ENCODE measurements at regions not wholly inside any gene's neighbourhood (a gene's known extent, or its start where the extent isn't known, plus 50 kb on each side); places are given as distances from the start of the nearest gene placed in this dataset.

DNA sequence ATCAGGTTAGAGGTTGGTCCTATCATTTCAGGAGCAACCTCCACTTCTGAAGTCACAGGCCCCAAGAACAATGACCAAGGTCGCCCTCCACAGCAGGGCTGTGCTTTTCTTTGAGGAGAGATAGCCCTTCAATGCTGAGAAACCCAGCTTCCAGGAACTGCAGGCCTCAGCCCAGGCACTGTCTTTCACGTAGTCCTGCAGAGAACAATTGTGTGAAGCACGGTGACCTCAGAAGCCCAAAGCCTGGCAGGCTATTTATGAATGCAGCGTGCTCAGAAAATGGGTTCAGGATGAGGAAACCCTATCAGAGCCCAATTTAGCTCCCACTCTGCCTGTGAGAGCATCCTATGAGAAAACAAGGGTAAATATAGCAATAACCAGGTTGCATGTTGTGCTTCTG is 388.3 kb downstream of the PLK2 start:
- no peak for DNase-seq (ENCODE audit: low read depth)
- H3K36me3 ChIP-seq (ENCODE audit: control insufficient read depth, insufficient read depth, low read length): no peaks in the 10 kb centered on the region
- CTCF ChIA-PET: interaction anchor here (1.6 kb wide), 1 partner anchor 390 kb away, joined by 5 read pairs; no protein-coding TSS in a partner anchor
- POLR2A ChIA-PET: no interaction called here
- H3K27me3 ChIP-seq (ENCODE audit: control insufficient read depth, insufficient read depth, low read length): no peaks in the 10 kb centered on the region
- no peak overlapping the region for H3K4me3 ChIP-seq (ENCODE audit: low read depth, low read length)
- no peak for TF ChIP-seq CTCF (IDR thresholded peaks at IDR 0.05; ENCODE audit: insufficient read depth, low read depth, low read length)

- TF ChIP-seq CTCF (IDR thresholded peaks at IDR 0.05; ENCODE audit: insufficient read depth, low read depth, low read length): no peak
- H3K36me3 ChIP-seq (ENCODE audit: control insufficient read depth, insufficient read depth, low read length): no peaks in the 10 kb centered on the region
- DNase-seq (ENCODE audit: low read depth): no peak
- H3K4me3 ChIP-seq (ENCODE audit: low read depth, low read length): no peak overlapping the region
- POLR2A ChIA-PET: no interaction called here
- H3K27me3 ChIP-seq (ENCODE audit: control insufficient read depth, insufficient read depth, low read length): no peaks in the 10 kb centered on the region
- CTCF ChIA-PET: no interaction called here
Measured at GRCh38 chr5:58069846-58070245, 390.0 kb downstream of the PLK2 start.

GRCh38 chr5:58069016-58069705 is 390.7 kb downstream of the PLK2 start:
- Histone ChIP-seq H3K4me3 (ENCODE audit: low read depth, low read length) (no peak overlapping the region), H3K36me3 (ENCODE audit: control insufficient read depth, insufficient read depth, low read length) (no peaks in the 10 kb centered on the region), H3K27me3 (ENCODE audit: control insufficient read depth, insufficient read depth, low read length) (no peaks in the 10 kb centered on the region)
- POLR2A ChIA-PET: no interaction called here
- DNase-seq (ENCODE audit: low read depth): no peak
- TF ChIP-seq CTCF (IDR thresholded peaks at IDR 0.05; ENCODE audit: insufficient read depth, low read depth, low read length): no peak
- CTCF ChIA-PET: interaction anchor here (1.5 kb wide), 1 partner anchor 13 kb away, joined by 3 read pairs; no protein-coding TSS in a partner anchor

DNA sequence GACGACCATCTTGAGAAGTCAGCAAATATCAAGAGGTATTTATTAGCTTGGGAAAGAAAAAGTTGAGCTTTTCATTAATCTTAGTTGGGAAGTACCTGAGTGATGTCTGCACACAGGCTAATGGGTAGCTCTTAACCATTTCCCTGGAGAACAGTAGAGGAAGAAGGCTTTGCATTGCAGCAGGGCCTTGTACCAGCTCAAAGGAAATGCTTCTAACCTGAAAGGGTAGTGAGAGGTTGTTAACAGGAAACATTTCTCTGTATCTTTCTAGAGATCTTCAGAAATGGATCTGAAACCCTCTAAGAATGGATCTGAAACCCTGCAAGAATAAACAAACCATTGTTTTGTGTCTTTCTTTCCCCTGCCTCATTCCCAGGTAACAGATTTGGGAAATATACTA is 393.3 kb downstream of the PLK2 start:
- Histone ChIP-seq H3K4me3 (ENCODE audit: low read depth, low read length) (no peak overlapping the region), H3K36me3 (ENCODE audit: control insufficient read depth, insufficient read depth, low read length) (no peaks in the 10 kb centered on the region), H3K27me3 (ENCODE audit: control insufficient read depth, insufficient read depth, low read length) (no peaks in the 10 kb centered on the region)
- TF ChIP-seq CTCF (IDR thresholded peaks at IDR 0.05; ENCODE audit: insufficient read depth, low read depth, low read length): no peak
- ChIA-PET CTCF (interaction anchor here (0.6 kb wide), 1 partner anchor 360 kb away, joined by 3 read pairs; no protein-coding TSS in a partner anchor), POLR2A (no interaction called here)
- no peak for DNase-seq (ENCODE audit: low read depth)

DNA sequence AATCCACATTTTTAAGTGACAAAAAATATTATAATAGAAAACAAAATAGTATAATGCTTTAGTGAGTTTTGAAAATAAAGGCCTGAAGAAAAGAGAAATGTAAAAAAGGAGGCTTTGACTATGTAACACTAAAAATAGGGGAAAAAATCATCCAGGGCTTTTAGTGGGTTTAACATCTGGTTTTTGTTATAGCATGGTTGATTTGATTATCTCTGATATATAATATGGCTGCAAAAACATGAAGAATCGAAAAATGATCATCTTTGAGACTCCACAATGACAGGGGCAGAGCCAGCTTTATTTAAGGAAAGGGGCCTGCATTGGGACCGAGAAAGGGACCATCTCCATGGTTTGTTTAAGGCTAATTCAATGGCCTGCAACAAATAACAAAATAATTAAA is 393.8 kb downstream of the PLK2 start:
- ChIA-PET POLR2A (no interaction called here), CTCF (interaction anchor here (0.6 to 1.6 kb wide), 2 partner anchors 68 to 359 kb away, joined by 3 read pairs; no protein-coding TSS in a partner anchor)

More for the DNA sequence above, 393.8 kb downstream of the PLK2 start:
- Histone ChIP-seq H3K36me3 (ENCODE audit: control insufficient read depth, insufficient read depth, low read length) (no peaks in the 10 kb centered on the region), H3K4me3 (ENCODE audit: low read depth, low read length) (no peak overlapping the region), H3K27me3 (ENCODE audit: control insufficient read depth, insufficient read depth, low read length) (no peaks in the 10 kb centered on the region)
- TF ChIP-seq CTCF (IDR thresholded peaks at IDR 0.05; ENCODE audit: insufficient read depth, low read depth, low read length): no peak
- no peak for DNase-seq (ENCODE audit: low read depth)

Measured in BJ (cell line).